ENCODE measurements at regions not wholly inside any gene's neighbourhood (a gene's known extent, or its start where the extent isn't known, plus 50 kb on each side); places are given as distances from the start of the nearest gene placed in this dataset.

DNA sequence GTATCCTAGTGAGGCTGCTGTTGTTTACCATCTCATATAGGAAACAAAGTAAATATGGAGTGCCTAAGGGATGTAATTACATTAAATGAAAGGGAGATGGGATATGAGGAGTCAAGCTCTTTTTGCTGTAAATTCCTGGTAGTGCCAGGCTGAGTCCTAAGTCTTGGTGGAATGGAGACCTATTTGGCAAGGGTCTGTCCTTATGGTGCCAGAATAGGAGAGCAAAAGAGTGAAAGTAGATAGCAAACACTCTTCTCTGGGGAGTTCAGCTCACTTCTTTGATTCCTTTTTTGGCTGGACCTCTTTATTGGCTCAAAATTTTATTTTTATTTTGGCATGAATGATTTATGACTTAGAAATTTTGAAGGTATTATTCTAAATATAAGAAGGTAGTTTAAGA, 380.8 kb downstream of the TMEM232 start:
- POLR2A ChIA-PET: no interaction called here
- H3K4me1 ChIP-seq (ENCODE audit: control insufficient read depth, extremely low read depth, insufficient read depth, low read length): no peaks in the 10 kb centered on the region
- no TSS peak for BruUV-seq (replicated peaks)
- no peak for DNase-seq (ENCODE audit: low read depth, low spot score)
- no peak overlapping the region for H3K4me2 ChIP-seq (ENCODE audit: insufficient read depth, low read length)
- CTCF ChIA-PET: no interaction called here
- no peak for FAIRE-seq
- H3K9me3 ChIP-seq (replicated peaks; ENCODE audit: control insufficient read depth, insufficient read depth, low read length): no peaks in the 10 kb centered on the region
- no peaks in the 10 kb centered on the region for H3K9me1 ChIP-seq (replicated peaks; ENCODE audit: control insufficient read depth, extremely low read depth, insufficient read depth, low read length)
- no peak overlapping the region for H3K9ac ChIP-seq (replicated peaks; ENCODE audit: extremely low read depth, insufficient read depth, low read length)
- TF ChIP-seq POLR2A (IDR thresholded peaks at IDR 0.05; ENCODE audit: low read depth, low read length) (no peak), GATA2 (IDR thresholded peaks at IDR 0.05; ENCODE audit: insufficient read depth, insufficient read length, low read depth, low read length) (no peak), JUN (IDR thresholded peaks at IDR 0.05; ENCODE audit: borderline replicate concordance, insufficient read depth, insufficient read length, low read depth) (no peak), POLR2AphosphoS5 (IDR thresholded peaks at IDR 0.05; ENCODE audit: insufficient read depth, low read depth, low read length) (no peak), EZH2 (IDR thresholded peaks at IDR 0.05; ENCODE audit: borderline replicate concordance, low read depth, low read length, severe bottlenecking) (no peak), MYC (IDR thresholded peaks at IDR 0.05; ENCODE audit: low read depth, low read length) (no peak), FOS (IDR thresholded peaks at IDR 0.05; ENCODE audit: borderline replicate concordance, insufficient read depth, low read length) (no peak)
- TF ChIP-seq, protein P1, sequence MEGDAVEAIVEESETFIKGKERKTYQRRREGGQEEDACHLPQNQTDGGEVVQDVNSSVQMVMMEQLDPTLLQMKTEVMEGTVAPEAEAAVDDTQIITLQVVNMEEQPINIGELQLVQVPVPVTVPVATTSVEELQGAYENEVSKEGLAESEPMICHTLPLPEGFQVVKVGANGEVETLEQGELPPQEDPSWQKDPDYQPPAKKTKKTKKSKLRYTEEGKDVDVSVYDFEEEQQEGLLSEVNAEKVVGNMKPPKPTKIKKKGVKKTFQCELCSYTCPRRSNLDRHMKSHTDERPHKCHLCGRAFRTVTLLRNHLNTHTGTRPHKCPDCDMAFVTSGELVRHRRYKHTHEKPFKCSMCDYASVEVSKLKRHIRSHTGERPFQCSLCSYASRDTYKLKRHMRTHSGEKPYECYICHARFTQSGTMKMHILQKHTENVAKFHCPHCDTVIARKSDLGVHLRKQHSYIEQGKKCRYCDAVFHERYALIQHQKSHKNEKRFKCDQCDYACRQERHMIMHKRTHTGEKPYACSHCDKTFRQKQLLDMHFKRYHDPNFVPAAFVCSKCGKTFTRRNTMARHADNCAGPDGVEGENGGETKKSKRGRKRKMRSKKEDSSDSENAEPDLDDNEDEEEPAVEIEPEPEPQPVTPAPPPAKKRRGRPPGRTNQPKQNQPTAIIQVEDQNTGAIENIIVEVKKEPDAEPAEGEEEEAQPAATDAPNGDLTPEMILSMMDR (IDR thresholded peaks at IDR 0.05; ENCODE audit: extremely low read depth in 1 of 2, insufficient read depth in 1 of 2, low read depth in 1 of 2, low read length in 2 of 2): no peak
- TF ChIP-seq, protein P2, sequence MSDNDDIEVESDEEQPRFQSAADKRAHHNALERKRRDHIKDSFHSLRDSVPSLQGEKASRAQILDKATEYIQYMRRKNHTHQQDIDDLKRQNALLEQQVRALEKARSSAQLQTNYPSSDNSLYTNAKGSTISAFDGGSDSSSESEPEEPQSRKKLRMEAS (IDR thresholded peaks at IDR 0.05; ENCODE audit: insufficient read depth, insufficient read length): no peak
- H4K20me1 ChIP-seq (replicated peaks; ENCODE audit: control insufficient read depth, extremely low read depth, insufficient read depth, low read length): no peaks in the 10 kb centered on the region
- no peak overlapping the region for H3K27ac ChIP-seq (ENCODE audit: insufficient read depth, low read depth, low read length)
- H3K79me2 ChIP-seq (ENCODE audit: control insufficient read depth, insufficient read depth, low read length): no peaks in the 10 kb centered on the region
- intact Hi-C loops (cut with micrococcal nuclease) (no loop called here), dilution Hi-C loops (cut with MboI; ENCODE audit: extremely low pct_ligation_motif_present, low sequenced_read_pairs) (no loop called here)
- no peaks in the 10 kb centered on the region for H3K36me3 ChIP-seq (ENCODE audit: control insufficient read depth in 2 of 2, extremely low read depth in 1 of 2, insufficient read depth in 2 of 2, low read length in 2 of 2)
- no peak overlapping the region for H3K4me3 ChIP-seq (replicated peaks in 1 of 3; ENCODE audit: insufficient read depth in 1 of 3, low read depth in 1 of 3, low read length in 3 of 3)
- no peaks in the 10 kb centered on the region for H3K27me3 ChIP-seq (ENCODE audit: control insufficient read depth in 2 of 2, insufficient read depth in 2 of 2, low read length in 2 of 2)
- H2AFZ ChIP-seq (ENCODE audit: low read depth, low read length): no peak overlapping the region

All from endothelial cell of umbilical vein (primary cell).